ENCODE measurements at regions not wholly inside any gene's neighbourhood (a gene's known extent, or its start where the extent isn't known, plus 50 kb on each side); places are given as distances from the start of the nearest gene placed in this dataset.

DNA sequence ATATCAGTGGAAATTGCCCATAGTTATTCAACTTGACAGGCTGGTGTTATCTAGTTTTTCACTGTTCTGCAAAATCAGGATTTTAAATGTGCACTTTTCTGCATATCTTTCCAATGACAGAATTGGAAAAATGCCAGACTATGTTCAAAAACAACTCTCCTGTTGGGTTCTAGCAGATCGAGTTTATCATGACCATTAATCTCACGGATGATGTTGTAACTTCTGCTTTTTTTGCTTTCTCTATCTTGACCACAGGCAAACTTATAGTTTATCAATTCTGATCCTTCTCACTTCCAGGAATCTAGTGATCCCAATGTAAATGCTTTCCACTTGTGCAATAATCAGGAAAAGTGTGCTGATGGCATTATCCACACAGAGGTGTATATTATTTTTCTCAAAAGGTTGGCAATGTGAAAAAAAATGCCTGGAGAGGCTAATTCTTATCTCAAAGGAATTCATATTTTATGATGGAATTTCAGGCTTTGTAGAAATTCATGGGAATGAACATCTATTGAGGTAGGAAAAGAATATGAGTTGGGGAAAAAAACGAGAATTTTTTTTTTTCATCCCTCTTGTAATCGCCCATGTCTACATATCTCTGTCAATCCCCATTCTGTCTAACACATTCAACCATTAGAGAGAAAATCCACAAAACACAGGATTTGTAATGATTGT lies 73.6 kb upstream of the DAB2 start:
- no CpG with 5 or more reads among the region's 4 CpGs for WGBS (ENCODE audit: extremely low coverage, insufficient coverage, low lambda C conversion rate)
- H3K79me1 ChIP-seq (ENCODE audit: low read length) = no peaks in the 10 kb centered on the region
- no peak overlapping the region for H2BK15ac ChIP-seq (replicated peaks; ENCODE audit: low read depth)
- DNase-seq = no peak
- H3K4me3 ChIP-seq (ENCODE audit: low read length) = no peak overlapping the region
- H2BK5ac ChIP-seq (ENCODE audit: low read length) = no peak overlapping the region
- no peak overlapping the region for H2BK120ac ChIP-seq (ENCODE audit: low read depth, low read length)
- H3K27me3 ChIP-seq (ENCODE audit: insufficient read depth, low read length, poor library complexity) = no peaks in the 10 kb centered on the region
- no peak overlapping the region for H2AK5ac ChIP-seq (ENCODE audit: low read length)
- H3K18ac ChIP-seq (ENCODE audit: low read length) = no peak overlapping the region
- no peak overlapping the region for H3K56ac ChIP-seq (ENCODE audit: low read length)
- no peak overlapping the region for H3K4ac ChIP-seq (ENCODE audit: low read depth, low read length)
- H4K8ac ChIP-seq (ENCODE audit: low read depth, low read length) = no peak overlapping the region
- H3K4me1 ChIP-seq (ENCODE audit: control insufficient read depth, low read depth, low read length) = no peaks in the 10 kb centered on the region
- no peak overlapping the region for H4K5ac ChIP-seq (ENCODE audit: low read length)
- no peak overlapping the region for H3K4me2 ChIP-seq (ENCODE audit: low read length)
- no peaks in the 10 kb centered on the region for H3K79me2 ChIP-seq (ENCODE audit: control insufficient read depth, insufficient read depth, low read length)
- H3K9ac ChIP-seq (ENCODE audit: low read length) = no peak overlapping the region
- H3K27ac ChIP-seq (ENCODE audit: low read depth, low read length) = no peak overlapping the region
- H3K36me3 ChIP-seq (ENCODE audit: control insufficient read depth, insufficient read depth, low read length) = no peaks in the 10 kb centered on the region
- no peak overlapping the region for H3K23ac ChIP-seq (ENCODE audit: low read length)

DNA sequence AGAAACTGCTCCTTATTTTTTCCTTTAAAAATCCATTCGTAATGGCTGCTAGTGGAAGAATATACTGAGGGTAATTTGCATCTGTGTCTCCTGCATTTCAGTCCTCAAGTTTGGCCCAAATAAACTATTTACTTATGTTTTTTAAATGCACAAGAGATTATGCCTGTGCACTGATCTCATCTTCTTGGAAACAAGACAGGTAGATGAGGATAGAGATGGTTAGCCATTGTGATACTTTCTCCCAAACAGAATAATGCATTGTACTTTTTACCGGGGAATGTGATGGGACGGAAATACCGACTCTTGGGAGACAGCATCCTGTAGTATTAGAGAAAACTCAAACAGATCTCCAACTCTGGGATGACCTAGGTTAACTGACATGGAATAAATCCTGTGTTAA lies 72.5 kb upstream of the DAB2 start:
- Histone ChIP-seq H3K4me3 (ENCODE audit: low read length) (no peak overlapping the region), H3K56ac (ENCODE audit: low read length) (no peak overlapping the region), H2AK5ac (ENCODE audit: low read length) (no peak overlapping the region), H3K36me3 (ENCODE audit: control insufficient read depth, insufficient read depth, low read length) (no peaks in the 10 kb centered on the region), H4K8ac (ENCODE audit: low read depth, low read length) (no peak overlapping the region), H3K79me2 (ENCODE audit: control insufficient read depth, insufficient read depth, low read length) (no peaks in the 10 kb centered on the region), H3K27ac (ENCODE audit: low read depth, low read length) (no peak overlapping the region), H3K4ac (ENCODE audit: low read depth, low read length) (no peak overlapping the region), H3K18ac (ENCODE audit: low read length) (peak overlapping the region; percentile 60), H3K23ac (ENCODE audit: low read length) (no peak overlapping the region), H3K4me1 (ENCODE audit: control insufficient read depth, low read depth, low read length) (no peaks in the 10 kb centered on the region), H3K27me3 (ENCODE audit: insufficient read depth, low read length, poor library complexity) (no peaks in the 10 kb centered on the region), H3K79me1 (ENCODE audit: low read length) (no peaks in the 10 kb centered on the region), H3K9ac (ENCODE audit: low read length) (no peak overlapping the region), H2BK5ac (ENCODE audit: low read length) (no peak overlapping the region), H3K4me2 (ENCODE audit: low read length) (no peak overlapping the region), H4K5ac (ENCODE audit: low read length) (no peak overlapping the region), H2BK120ac (ENCODE audit: low read depth, low read length) (no peak overlapping the region), H2BK15ac (replicated peaks; ENCODE audit: low read depth) (no peak overlapping the region)
- DNase-seq = no peak
- no CpG with 5 or more reads among the region's 4 CpGs for WGBS (ENCODE audit: extremely low coverage, insufficient coverage, low lambda C conversion rate)

DNA sequence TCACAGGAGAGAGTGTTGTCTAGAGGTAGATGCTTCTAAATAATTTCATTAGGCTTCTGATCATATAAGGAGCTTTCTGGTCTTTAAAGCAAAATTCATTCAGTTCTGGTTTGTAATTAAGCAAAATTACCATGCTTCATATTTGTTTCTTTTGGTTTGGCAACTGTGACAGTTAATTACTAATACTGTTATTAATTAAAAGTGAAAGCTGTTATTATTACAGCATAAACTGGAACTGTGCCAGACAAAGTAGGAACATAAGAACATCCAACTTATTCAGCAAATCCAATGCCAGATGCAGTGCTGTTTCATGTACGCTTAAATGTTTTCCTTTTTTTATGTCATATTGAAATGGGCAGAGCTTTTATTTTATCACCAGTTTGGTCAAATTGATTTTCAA lies 70.4 kb upstream of the DAB2 start:
- H3K23ac ChIP-seq (ENCODE audit: low read length) = no peak overlapping the region
- no peak overlapping the region for H3K18ac ChIP-seq (ENCODE audit: low read length)
- no peak overlapping the region for H4K5ac ChIP-seq (ENCODE audit: low read length)
- no peak overlapping the region for H3K56ac ChIP-seq (ENCODE audit: low read length)
- H3K4me2 ChIP-seq (ENCODE audit: low read length) = no peak overlapping the region
- H3K79me1 ChIP-seq (ENCODE audit: low read length) = no peaks in the 10 kb centered on the region
- no peak overlapping the region for H3K4ac ChIP-seq (ENCODE audit: low read depth, low read length)
- no peak overlapping the region for H2BK120ac ChIP-seq (ENCODE audit: low read depth, low read length)
- no peak for DNase-seq
- no CpG with 5 or more reads among the region's 1 CpG for WGBS (ENCODE audit: extremely low coverage, insufficient coverage, low lambda C conversion rate)
- H3K4me3 ChIP-seq (ENCODE audit: low read length) = no peak overlapping the region
- H3K4me1 ChIP-seq (ENCODE audit: control insufficient read depth, low read depth, low read length) = no peaks in the 10 kb centered on the region
- H3K79me2 ChIP-seq (ENCODE audit: control insufficient read depth, insufficient read depth, low read length) = no peaks in the 10 kb centered on the region
- no peak overlapping the region for H4K8ac ChIP-seq (ENCODE audit: low read depth, low read length)
- H3K27ac ChIP-seq (ENCODE audit: low read depth, low read length) = no peak overlapping the region
- H2AK5ac ChIP-seq (ENCODE audit: low read length) = no peak overlapping the region
- H3K9ac ChIP-seq (ENCODE audit: low read length) = no peak overlapping the region
- H3K27me3 ChIP-seq (ENCODE audit: insufficient read depth, low read length, poor library complexity) = no peaks in the 10 kb centered on the region
- no peak overlapping the region for H2BK5ac ChIP-seq (ENCODE audit: low read length)
- H2BK15ac ChIP-seq (replicated peaks; ENCODE audit: low read depth) = no peak overlapping the region
- H3K36me3 ChIP-seq (ENCODE audit: control insufficient read depth, insufficient read depth, low read length) = no peaks in the 10 kb centered on the region

DNA sequence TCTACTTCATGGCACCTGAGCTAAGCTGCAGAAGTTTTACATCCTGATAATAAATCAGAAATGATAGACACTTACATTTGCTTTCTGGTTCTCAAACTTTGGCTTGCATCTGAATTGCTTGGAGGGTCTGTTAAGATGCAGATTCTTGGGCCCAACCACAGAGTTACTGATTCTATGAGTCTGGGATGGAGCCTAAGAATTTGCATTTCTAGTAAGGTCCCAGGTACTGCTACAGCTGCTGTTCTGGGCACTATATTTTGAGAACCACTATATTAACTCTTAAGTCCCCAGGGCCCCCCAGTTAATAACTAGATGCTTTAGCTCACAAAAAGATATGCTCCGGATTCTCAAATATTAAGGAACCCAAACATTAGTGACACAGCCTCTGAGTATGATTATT lies 69.8 kb upstream of the DAB2 start:
- Histone ChIP-seq H3K4ac (ENCODE audit: low read depth, low read length) (no peak overlapping the region), H4K5ac (ENCODE audit: low read length) (no peak overlapping the region), H3K18ac (ENCODE audit: low read length) (no peak overlapping the region), H3K23ac (ENCODE audit: low read length) (no peak overlapping the region), H4K8ac (ENCODE audit: low read depth, low read length) (no peak overlapping the region), H3K79me2 (ENCODE audit: control insufficient read depth, insufficient read depth, low read length) (no peaks in the 10 kb centered on the region), H3K27ac (ENCODE audit: low read depth, low read length) (no peak overlapping the region), H3K56ac (ENCODE audit: low read length) (no peak overlapping the region), H3K79me1 (ENCODE audit: low read length) (no peaks in the 10 kb centered on the region), H3K36me3 (ENCODE audit: control insufficient read depth, insufficient read depth, low read length) (no peaks in the 10 kb centered on the region), H3K9ac (ENCODE audit: low read length) (no peak overlapping the region), H3K27me3 (ENCODE audit: insufficient read depth, low read length, poor library complexity) (no peaks in the 10 kb centered on the region), H2BK5ac (ENCODE audit: low read length) (no peak overlapping the region), H2BK120ac (ENCODE audit: low read depth, low read length) (no peak overlapping the region), H2AK5ac (ENCODE audit: low read length) (no peak overlapping the region), H3K4me1 (ENCODE audit: control insufficient read depth, low read depth, low read length) (no peaks in the 10 kb centered on the region), H3K4me2 (ENCODE audit: low read length) (no peak overlapping the region), H2BK15ac (replicated peaks; ENCODE audit: low read depth) (no peak overlapping the region), H3K4me3 (ENCODE audit: low read length) (no peak overlapping the region)
- no CpG with 5 or more reads among the region's 1 CpG for WGBS (ENCODE audit: extremely low coverage, insufficient coverage, low lambda C conversion rate)
- DNase-seq = no peak

DNA sequence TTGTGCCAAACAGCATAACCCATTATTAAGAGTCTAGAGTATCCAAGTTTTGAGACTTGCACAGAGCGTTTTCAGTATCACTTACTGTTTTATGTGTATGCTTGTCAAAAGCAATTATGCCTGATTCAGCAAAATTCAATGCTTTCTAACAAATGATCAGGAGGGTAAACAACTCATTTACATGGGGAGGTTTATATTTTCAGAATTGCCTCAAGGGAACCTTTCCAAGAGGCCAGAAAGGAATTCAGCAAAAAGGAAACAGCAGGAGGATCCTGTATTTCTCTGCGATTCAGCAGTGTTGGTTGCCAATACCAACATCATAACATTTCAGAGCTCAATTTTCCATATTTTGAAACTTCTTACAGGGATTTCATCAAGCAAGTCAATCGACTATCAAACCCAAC lies 69.3 kb upstream of the DAB2 start:
- DNase-seq = no peak

DNA sequence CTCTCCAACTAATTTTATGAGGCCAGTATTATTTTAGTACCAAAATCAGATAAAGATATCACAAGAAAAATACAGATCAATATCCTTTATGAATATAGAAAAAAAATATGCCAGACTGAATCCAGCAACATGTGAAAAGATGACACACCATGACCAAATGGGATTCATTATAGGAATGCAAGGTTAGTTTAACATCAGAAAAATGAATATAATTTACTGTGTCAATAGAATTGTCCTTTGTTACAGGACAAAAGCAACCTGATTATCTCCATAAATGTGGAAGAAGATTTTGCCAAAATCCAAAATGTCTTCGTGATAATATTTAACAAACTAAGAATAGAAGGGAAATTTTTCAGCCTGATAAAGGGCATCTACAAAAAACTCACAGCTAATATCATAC lies 66.4 kb upstream of the DAB2 start:
- Histone ChIP-seq H3K4me3 (ENCODE audit: low read length) (no peak overlapping the region), H3K36me3 (ENCODE audit: control insufficient read depth, insufficient read depth, low read length) (no peaks in the 10 kb centered on the region), H3K23ac (ENCODE audit: low read length) (no peak overlapping the region), H3K4ac (ENCODE audit: low read depth, low read length) (no peak overlapping the region), H3K4me2 (ENCODE audit: low read length) (no peak overlapping the region), H2BK15ac (replicated peaks; ENCODE audit: low read depth) (no peak overlapping the region), H2BK5ac (ENCODE audit: low read length) (no peak overlapping the region), H3K9ac (ENCODE audit: low read length) (no peak overlapping the region), H3K79me2 (ENCODE audit: control insufficient read depth, insufficient read depth, low read length) (no peaks in the 10 kb centered on the region), H3K79me1 (ENCODE audit: low read length) (no peaks in the 10 kb centered on the region), H3K4me1 (ENCODE audit: control insufficient read depth, low read depth, low read length) (no peaks in the 10 kb centered on the region), H2BK120ac (ENCODE audit: low read depth, low read length) (no peak overlapping the region), H4K5ac (ENCODE audit: low read length) (no peak overlapping the region), H3K27me3 (ENCODE audit: insufficient read depth, low read length, poor library complexity) (no peaks in the 10 kb centered on the region), H3K56ac (ENCODE audit: low read length) (no peak overlapping the region), H3K27ac (ENCODE audit: low read depth, low read length) (no peak overlapping the region), H3K18ac (ENCODE audit: low read length) (no peak overlapping the region), H2AK5ac (ENCODE audit: low read length) (no peak overlapping the region), H4K8ac (ENCODE audit: low read depth, low read length) (no peak overlapping the region)
- WGBS (ENCODE audit: extremely low coverage, insufficient coverage, low lambda C conversion rate) = no CpG with 5 or more reads among the region's 1 CpG
- DNase-seq = no peak

More for the DNA sequence above, 69.3 kb upstream of the DAB2 start:
- Histone ChIP-seq H3K4ac (ENCODE audit: low read depth, low read length) (no peak overlapping the region), H4K8ac (ENCODE audit: low read depth, low read length) (no peak overlapping the region), H2BK15ac (replicated peaks; ENCODE audit: low read depth) (no peak overlapping the region), H4K5ac (ENCODE audit: low read length) (no peak overlapping the region), H3K4me3 (ENCODE audit: low read length) (no peak overlapping the region), H2BK5ac (ENCODE audit: low read length) (no peak overlapping the region), H3K23ac (ENCODE audit: low read length) (no peak overlapping the region), H3K79me2 (ENCODE audit: control insufficient read depth, insufficient read depth, low read length) (no peaks in the 10 kb centered on the region), H3K4me2 (ENCODE audit: low read length) (no peak overlapping the region), H3K27me3 (ENCODE audit: insufficient read depth, low read length, poor library complexity) (no peaks in the 10 kb centered on the region), H3K18ac (ENCODE audit: low read length) (no peak overlapping the region), H2AK5ac (ENCODE audit: low read length) (no peak overlapping the region), H3K4me1 (ENCODE audit: control insufficient read depth, low read depth, low read length) (no peaks in the 10 kb centered on the region), H2BK120ac (ENCODE audit: low read depth, low read length) (no peak overlapping the region), H3K9ac (ENCODE audit: low read length) (no peak overlapping the region), H3K27ac (ENCODE audit: low read depth, low read length) (no peak overlapping the region), H3K36me3 (ENCODE audit: control insufficient read depth, insufficient read depth, low read length) (no peaks in the 10 kb centered on the region), H3K56ac (ENCODE audit: low read length) (no peak overlapping the region), H3K79me1 (ENCODE audit: low read length) (no peaks in the 10 kb centered on the region)
- no CpG with 5 or more reads among the region's 3 CpGs for WGBS (ENCODE audit: extremely low coverage, insufficient coverage, low lambda C conversion rate)
